ENCODE measurements at regions not wholly inside any gene's neighbourhood (a gene's known extent, or its start where the extent isn't known, plus 50 kb on each side); places are given as distances from the start of the nearest gene placed in this dataset.

- DNase-seq (ENCODE audit: low spot score) (no peak), ATAC-seq (no peak)
- ChIA-PET CTCF (interaction anchor here (1.4 to 5.9 kb wide), 2 partner anchors 17 to 181 kb away, joined by 5 to 23 read pairs; no protein-coding TSS in a partner anchor), POLR2A (interaction anchor here (0.5 kb wide), 1 partner anchor 7 kb away, joined by 6 read pairs; no protein-coding TSS in a partner anchor)
- TF ChIP-seq MAX (CRISPR knock-in tag; IDR thresholded peaks at IDR 0.05) = no peak
- TF ChIP-seq CBFB (CRISPR knock-in tag; IDR thresholded peaks at IDR 0.05; ENCODE audit: low read depth) = no peak
- TF ChIP-seq E2F1 (CRISPR knock-in tag; IDR thresholded peaks at IDR 0.05) = no peak
- no peak for TF ChIP-seq ZNF416 (CRISPR knock-in tag; IDR thresholded peaks at IDR 0.05)
- TF ChIP-seq CDX4 (CRISPR knock-in tag; IDR thresholded peaks at IDR 0.05; ENCODE audit: borderline replicate concordance) = no peak
- no peak for TF ChIP-seq ZNF423 (CRISPR knock-in tag; IDR thresholded peaks at IDR 0.05)
- TF ChIP-seq ETV6 (CRISPR knock-in tag; IDR thresholded peaks at IDR 0.05) = no peak
- no peak for TF ChIP-seq OVOL2 (CRISPR knock-in tag; IDR thresholded peaks at IDR 0.05; ENCODE audit: borderline replicate concordance)
- TF ChIP-seq CREB1 (CRISPR knock-in tag; IDR thresholded peaks at IDR 0.05) = no peak
- TF ChIP-seq SMAD4 (CRISPR knock-in tag; IDR thresholded peaks at IDR 0.05) = no peak
- TF ChIP-seq MXD4 (CRISPR knock-in tag; IDR thresholded peaks at IDR 0.05; ENCODE audit: borderline replicate concordance) = no peak
- H3K27me3 Mint-ChIP-seq (ENCODE audit: low read depth) = peaks cover 2% of the 10 kb centered on the region
- H3K36me3 Mint-ChIP-seq = no peaks in the 10 kb centered on the region
- H3K4me3 Mint-ChIP-seq = no peak overlapping the region
- peaks cover 4% of the 10 kb centered on the region; the same call in 1 of the 2 replicates for H3K9me3 Mint-ChIP-seq
- H3K27ac Mint-ChIP-seq = no peak overlapping the region
- H3K4me1 Mint-ChIP-seq = peaks cover 18% of the 10 kb centered on the region
Measured at GRCh38 chr17:77723909-77724875, 234.3 kb upstream of the TNRC6C start.

DNA sequence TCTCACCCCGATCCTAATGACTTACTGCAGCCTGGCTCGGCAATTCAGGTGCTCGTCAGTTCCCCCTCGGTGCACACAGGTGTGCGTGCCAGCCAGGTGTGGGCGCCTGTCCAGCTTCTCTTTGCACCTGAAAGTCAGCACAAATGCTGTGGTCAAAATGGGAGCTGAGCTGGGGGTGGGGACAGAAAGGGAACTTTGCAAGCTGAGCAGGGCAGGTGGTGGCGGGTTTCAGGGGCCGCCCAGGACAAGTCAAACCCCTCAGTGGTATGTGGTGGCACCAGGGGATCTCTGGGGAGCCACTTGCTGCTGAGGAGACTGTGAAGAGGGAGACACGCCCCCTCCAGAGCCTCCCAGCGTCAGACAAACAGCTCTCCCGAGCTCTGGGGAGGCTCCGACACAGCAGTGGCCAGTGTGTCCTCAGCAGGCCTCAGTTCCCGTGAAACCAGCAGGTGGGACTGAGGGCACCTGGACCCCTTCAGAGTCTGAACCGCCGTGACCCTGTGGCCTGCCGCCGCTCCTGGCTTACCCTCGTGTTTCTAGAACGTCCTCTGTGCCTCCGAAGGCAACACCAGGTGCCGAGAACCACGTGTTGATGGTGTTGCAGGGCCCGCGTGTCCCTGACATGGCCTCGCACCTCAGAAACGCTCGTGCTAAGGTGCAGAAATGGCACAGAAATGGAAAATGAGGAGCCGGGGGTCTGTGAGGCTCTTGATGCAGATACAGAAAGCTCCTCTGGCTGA, 233.5 kb upstream of the TNRC6C start:
- Mint-ChIP-seq H3K4me3 (no peak overlapping the region), H3K36me3 (no peaks in the 10 kb centered on the region), H3K9me3 (peaks cover 4% of the 10 kb centered on the region; the same call in 1 of the 2 replicates), H3K27me3 (ENCODE audit: low read depth) (peaks cover 2% of the 10 kb centered on the region), H3K27ac (no peak overlapping the region), H3K4me1 (peaks cover 18% of the 10 kb centered on the region)
- ATAC-seq (no peak), DNase-seq (ENCODE audit: low spot score) (no peak)
- ChIA-PET CTCF (interaction anchor here (1.0 to 5.9 kb wide), 3 partner anchors 16 to 360 kb away, joined by 3 to 23 read pairs (median 5); no protein-coding TSS in a partner anchor), POLR2A (interaction anchor here (0.5 kb wide), 1 partner anchor 8 kb away, joined by 6 read pairs; no protein-coding TSS in a partner anchor)
- TF ChIP-seq ZNF512 (CRISPR knock-in tag; IDR thresholded peaks at IDR 0.05; ENCODE audit: borderline replicate concordance) (no peak), ATF1 (CRISPR knock-in tag; IDR thresholded peaks at IDR 0.05) (no peak), CREM (CRISPR knock-in tag; IDR thresholded peaks at IDR 0.05) (no peak), ZBTB21 (CRISPR knock-in tag; IDR thresholded peaks at IDR 0.05; ENCODE audit: borderline replicate concordance) (no peak), OVOL2 (CRISPR knock-in tag; IDR thresholded peaks at IDR 0.05; ENCODE audit: borderline replicate concordance) (no peak), FOXP4 (CRISPR knock-in tag; IDR thresholded peaks at IDR 0.05) (no peak), ELF4 (CRISPR knock-in tag; IDR thresholded peaks at IDR 0.05; ENCODE audit: low read depth) (no peak), NR1H2 (CRISPR knock-in tag; IDR thresholded peaks at IDR 0.05) (no peak)
- TF ChIP-seq, protein P1, sequence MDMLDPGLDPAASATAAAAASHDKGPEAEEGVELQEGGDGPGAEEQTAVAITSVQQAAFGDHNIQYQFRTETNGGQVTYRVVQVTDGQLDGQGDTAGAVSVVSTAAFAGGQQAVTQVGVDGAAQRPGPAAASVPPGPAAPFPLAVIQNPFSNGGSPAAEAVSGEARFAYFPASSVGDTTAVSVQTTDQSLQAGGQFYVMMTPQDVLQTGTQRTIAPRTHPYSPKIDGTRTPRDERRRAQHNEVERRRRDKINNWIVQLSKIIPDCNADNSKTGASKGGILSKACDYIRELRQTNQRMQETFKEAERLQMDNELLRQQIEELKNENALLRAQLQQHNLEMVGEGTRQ (CRISPR knock-in tag; IDR thresholded peaks at IDR 0.05) = no peak
- TF ChIP-seq, protein P2, sequence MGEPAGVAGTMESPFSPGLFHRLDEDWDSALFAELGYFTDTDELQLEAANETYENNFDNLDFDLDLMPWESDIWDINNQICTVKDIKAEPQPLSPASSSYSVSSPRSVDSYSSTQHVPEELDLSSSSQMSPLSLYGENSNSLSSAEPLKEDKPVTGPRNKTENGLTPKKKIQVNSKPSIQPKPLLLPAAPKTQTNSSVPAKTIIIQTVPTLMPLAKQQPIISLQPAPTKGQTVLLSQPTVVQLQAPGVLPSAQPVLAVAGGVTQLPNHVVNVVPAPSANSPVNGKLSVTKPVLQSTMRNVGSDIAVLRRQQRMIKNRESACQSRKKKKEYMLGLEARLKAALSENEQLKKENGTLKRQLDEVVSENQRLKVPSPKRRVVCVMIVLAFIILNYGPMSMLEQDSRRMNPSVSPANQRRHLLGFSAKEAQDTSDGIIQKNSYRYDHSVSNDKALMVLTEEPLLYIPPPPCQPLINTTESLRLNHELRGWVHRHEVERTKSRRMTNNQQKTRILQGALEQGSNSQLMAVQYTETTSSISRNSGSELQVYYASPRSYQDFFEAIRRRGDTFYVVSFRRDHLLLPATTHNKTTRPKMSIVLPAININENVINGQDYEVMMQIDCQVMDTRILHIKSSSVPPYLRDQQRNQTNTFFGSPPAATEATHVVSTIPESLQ (CRISPR knock-in tag; IDR thresholded peaks at IDR 0.05) = no peak
- TF ChIP-seq, protein P3, sequence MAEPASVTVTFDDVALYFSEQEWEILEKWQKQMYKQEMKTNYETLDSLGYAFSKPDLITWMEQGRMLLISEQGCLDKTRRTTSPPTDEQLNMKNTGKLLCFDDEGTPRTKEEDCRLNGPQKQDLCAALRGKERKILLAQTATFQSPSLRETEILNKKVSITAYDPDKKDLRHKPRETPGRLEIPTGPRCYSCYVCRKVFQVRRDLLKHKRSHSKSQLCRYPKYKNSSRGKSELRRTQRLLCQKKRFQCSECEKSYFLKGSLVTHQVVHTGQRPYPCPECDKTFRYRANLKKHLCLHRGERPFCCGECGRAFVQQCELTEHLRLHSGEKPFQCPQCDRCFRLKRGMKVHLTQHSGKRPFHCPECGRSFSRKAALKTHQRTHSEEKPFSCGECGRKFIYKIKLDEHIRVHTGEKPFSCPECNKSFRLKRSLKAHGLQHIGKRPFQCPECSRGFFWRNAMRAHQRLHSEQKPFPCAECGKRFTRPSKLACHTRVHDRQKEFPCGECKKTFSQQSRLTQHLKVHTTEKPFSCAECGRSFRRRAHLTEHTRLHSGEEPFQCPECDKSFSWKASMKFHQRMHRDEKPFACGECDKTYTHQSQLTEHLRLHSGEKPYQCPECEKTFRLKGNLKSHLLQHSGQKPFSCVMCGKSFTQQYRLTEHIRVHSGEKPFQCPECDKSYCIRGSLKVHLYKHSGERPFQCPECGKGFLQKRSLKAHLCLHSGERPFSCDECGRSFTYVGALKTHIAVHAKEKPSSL (CRISPR knock-in tag; conservative IDR thresholded peaks at IDR 0.05) = no peak

Data from WTC11 (cell line).